H9 (cell line): ENCODE measurements at regions not wholly inside any gene's neighbourhood (a gene's known extent, or its start where the extent isn't known, plus 50 kb on each side); places are given as distances from the start of the nearest gene placed in this dataset.

Experiments used
- DNase-seq: peaks from one replicate; pipeline ENCODE4 v3.0.0-alpha.2; 2017
- H2AFZ ChIP-seq: one replicate; pipeline ENCODE4 v1.6.1; 2013; ENCODE audit warnings: mild to moderate bottlenecking, low read length, control low read depth, moderate library complexity
- H2AK5ac ChIP-seq: 2 replicates; pipeline ENCODE4 v1.6.1; 2013; ENCODE audit warnings: low read length, control low read depth, mixed read lengths; ENCODE audit not compliant: insufficient read length
- H2BK120ac ChIP-seq: one replicate; pipeline ENCODE4 v1.6.1; 2013; ENCODE audit warnings: low read depth, mild to moderate bottlenecking, low read length, control low read depth, inconsistent platforms; ENCODE audit not compliant: poor library complexity, severe bottlenecking
- H2BK12ac ChIP-seq: 2 replicates; pipeline ENCODE4 v1.6.1; 2013; ENCODE audit warnings: low read length, control low read depth, mixed read lengths, low read depth; ENCODE audit not compliant: insufficient read length
- H2BK15ac ChIP-seq: 2 replicates; pipeline ENCODE4 v1.6.1; 2013; ENCODE audit warnings: low read depth, low read length, control low read depth
- H2BK20ac ChIP-seq: one replicate; pipeline ENCODE4 v1.6.1; 2013; ENCODE audit warnings: low read depth, mild to moderate bottlenecking, low read length, control low read depth, inconsistent platforms; ENCODE audit not compliant: poor library complexity, severe bottlenecking
- H2BK5ac ChIP-seq: 2 replicates; pipeline ENCODE4 v1.6.1; 2013; ENCODE audit warnings: low read length, control low read depth, mixed read lengths; ENCODE audit not compliant: insufficient read length
- H3K14ac ChIP-seq: 2 replicates; pipeline ENCODE4 v1.6.1; 2013; ENCODE audit warnings: low read length, control low read depth; ENCODE audit not compliant: insufficient read depth
- H3K18ac ChIP-seq: 2 replicates; pipeline ENCODE4 v1.6.1; 2013; ENCODE audit warnings: low read depth, mild to moderate bottlenecking, mixed read lengths, low read length, control low read depth; ENCODE audit not compliant: insufficient read length
- H3K23ac ChIP-seq: 2 replicates; pipeline ENCODE4 v1.6.1; 2013; ENCODE audit warnings: low read length, control low read depth, mixed read lengths, low read depth; ENCODE audit not compliant: insufficient read length
- H3K23me2 ChIP-seq: 2 replicates; pipeline ENCODE4 v1.6.1; 2013; ENCODE audit warnings: low read depth, mild to moderate bottlenecking, mixed read lengths, low read length, control low read depth; ENCODE audit not compliant: insufficient read length, poor library complexity, severe bottlenecking
- H3K27ac ChIP-seq: 2 replicates; pipeline ENCODE4 v1.5.1; 2013; ENCODE audit warnings: low read length, control low read depth, mixed read lengths, low read depth; ENCODE audit not compliant: insufficient read length
- H3K27me3 ChIP-seq: 2 replicates; pipeline ENCODE4 v1.6.1; 2013; ENCODE audit warnings: low read length, control low read depth, inconsistent platforms; ENCODE audit not compliant: insufficient read depth
- H3K4ac ChIP-seq: 2 replicates; pipeline ENCODE4 v1.6.1; 2013; ENCODE audit warnings: low read depth, mild to moderate bottlenecking, control low read depth, inconsistent platforms, low read length, moderate library complexity
- H3K4me1 ChIP-seq: 2 replicates; pipeline ENCODE4 v1.6.1; 2013; ENCODE audit warnings: low read length, control low read depth, inconsistent platforms; ENCODE audit not compliant: insufficient read depth
- H3K4me2 ChIP-seq: 2 replicates; pipeline ENCODE4 v1.6.1; 2013; ENCODE audit warnings: low read length, control low read depth, mixed read lengths; ENCODE audit not compliant: insufficient read length, insufficient read depth
- H3K56ac ChIP-seq: 2 replicates; pipeline ENCODE4 v1.6.1; 2013; ENCODE audit warnings: low read depth, mild to moderate bottlenecking, mixed read lengths, low read length, control low read depth; ENCODE audit not compliant: insufficient read length
- H3K79me1 ChIP-seq: 2 replicates; pipeline ENCODE4 v1.6.1; 2013; ENCODE audit warnings: low read depth, mild to moderate bottlenecking, moderate library complexity, low read length, control low read depth, inconsistent platforms; ENCODE audit not compliant: insufficient read depth, poor library complexity, severe bottlenecking
- H3K79me2 ChIP-seq: 2 replicates; pipeline ENCODE4 v1.6.1; 2013; ENCODE audit warnings: low read length, control low read depth, inconsistent platforms; ENCODE audit not compliant: insufficient read depth
- H3K9ac ChIP-seq: 2 replicates; pipeline ENCODE4 v1.6.1; 2013; ENCODE audit warnings: low read length, control low read depth, mixed read lengths; ENCODE audit not compliant: insufficient read length; ENCODE audit errors: extremely low read depth
- H3K9me3 ChIP-seq: one replicate; pipeline ENCODE4 v1.6.1; 2013; ENCODE audit warnings: low read depth, low read length, inconsistent platforms; ENCODE audit not compliant: control insufficient read depth
- H3T11ph ChIP-seq: one replicate; pipeline ENCODE4 v1.6.1; 2013; ENCODE audit warnings: mild to moderate bottlenecking, low read length, control low read depth, inconsistent platforms
- H4K20me1 ChIP-seq: one replicate; pipeline ENCODE4 v1.6.1; 2013; ENCODE audit not compliant: control insufficient read depth, insufficient read length, insufficient read depth
- H4K5ac ChIP-seq: 2 replicates; pipeline ENCODE4 v1.6.1; 2013; ENCODE audit warnings: low read depth, mild to moderate bottlenecking, mixed read lengths, low read length, control low read depth; ENCODE audit not compliant: insufficient read length
- H4K8ac ChIP-seq: replicated peaks from 2 replicates; pipeline ENCODE4 v1.6.1; 2013; ENCODE audit warnings: low read length, control low read depth, mixed read lengths, low read depth; ENCODE audit not compliant: insufficient read length
- H4K91ac ChIP-seq: 2 replicates; pipeline ENCODE4 v1.6.1; 2013; ENCODE audit warnings: low read depth, mild to moderate bottlenecking, moderate library complexity, mixed read lengths, low read length, control low read depth; ENCODE audit not compliant: insufficient read length
- H3K27ac Mint-ChIP-seq, 3 experiments: 2 replicates in 2 of 3; 3 replicates in 1 of 3; pipeline ENCODE4 v1.8.0; 2020 to 2021; ENCODE audit warnings: mixed read lengths in 3 of 3, mild to moderate bottlenecking in 1 of 3, moderate library complexity in 1 of 3
- H3K27me3 Mint-ChIP-seq: 2 replicates; pipeline ENCODE4 v1.8.0; 2021; ENCODE audit warnings: low read depth, mild to moderate bottlenecking, moderate library complexity, mixed read lengths
- H3K36me3 Mint-ChIP-seq, 3 experiments: 2 replicates in 2 of 3; 3 replicates in 1 of 3; pipeline ENCODE4 v1.8.0; 2020 to 2021; ENCODE audit warnings: low read depth in 3 of 3, mixed read lengths in 3 of 3; ENCODE audit not compliant: insufficient read depth in 1 of 3
- H3K4me1 Mint-ChIP-seq, 2 experiments: 2 replicates each; pipeline ENCODE4 v1.8.0; 2020; ENCODE audit warnings: mixed read lengths in 2 of 2
- H3K4me3 Mint-ChIP-seq, 2 experiments: 2 replicates in 1 of 2; 3 replicates in 1 of 2; pipeline ENCODE4 v1.8.0; 2020 to 2021; ENCODE audit warnings: mild to moderate bottlenecking in 2 of 2, mixed read lengths in 2 of 2, moderate library complexity in 1 of 2
- H3K9me3 Mint-ChIP-seq, 2 experiments: 2 replicates in 1 of 2; 3 replicates in 1 of 2; pipeline ENCODE4 v1.8.0; 2020; ENCODE audit warnings: mild to moderate bottlenecking in 2 of 2, mixed read lengths in 2 of 2, moderate library complexity in 1 of 2
- WGBS: extraction: QIAGEN DNeasy Blood & Tissue Kit; methylation state at CpG from one replicate; pipeline ENCODE4 v1.1.7; 2013; ENCODE audit warnings: missing lambda C conversion rate, low lambda C conversion rate, mixed read lengths; ENCODE audit not compliant: insufficient read length; ENCODE audit errors: extremely low coverage; 5-methylcytosine and 5-hydroxymethylcytosine counted together
- TF ChIP-seq, protein P1 (sequence below): fragments of 200-600 bp; sonication (generic); conservative IDR thresholded peaks from 3 replicates; pipeline ENCODE4 v1.8.0; 2021; ENCODE audit warnings: antibody characterized with exemption, mild to moderate bottlenecking

DNA sequence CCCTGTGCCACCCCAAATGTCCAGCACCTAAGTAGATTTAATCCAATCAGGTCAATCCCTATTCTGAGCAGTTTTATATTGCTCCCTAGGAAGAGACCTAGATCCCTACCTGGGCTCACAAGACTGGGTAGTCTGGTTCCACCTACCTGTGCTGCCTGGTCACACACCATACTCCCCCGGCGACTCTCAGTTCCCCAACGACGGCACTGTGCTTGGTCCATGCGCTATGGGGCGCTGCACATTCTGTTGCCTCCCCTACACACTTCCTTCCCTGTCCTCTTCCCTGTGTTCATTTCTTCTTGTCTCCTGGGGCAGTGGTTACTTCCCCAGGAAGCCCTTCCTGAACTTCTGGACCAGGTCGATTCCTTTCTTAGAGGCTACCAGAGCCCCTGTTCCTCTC lies 109.9 kb upstream of the IL12B start:
- Histone ChIP-seq H3K9me3 (no peaks in the 10 kb centered on the region), H2AK5ac (no peak overlapping the region), H4K8ac (no peak overlapping the region), H2BK12ac (no peak overlapping the region), H3K4ac (no peak overlapping the region), H3K14ac (no peak overlapping the region), H2BK20ac (no peak overlapping the region), H3K4me1 (no peaks in the 10 kb centered on the region), H4K20me1 (no peaks in the 10 kb centered on the region), H2BK5ac (no peak overlapping the region), H3K27me3 (no peaks in the 10 kb centered on the region), H3K56ac (no peak overlapping the region), H3K23me2 (no peaks in the 10 kb centered on the region), H3K27ac (no peak overlapping the region), H3K9ac (no peak overlapping the region), H4K91ac (no peak overlapping the region), H3T11ph (no peak overlapping the region), H3K79me2 (no peaks in the 10 kb centered on the region), H2BK15ac (no peak overlapping the region), H2AFZ (no peak overlapping the region), H3K79me1 (no peaks in the 10 kb centered on the region), H3K4me2 (no peak overlapping the region), H2BK120ac (no peak overlapping the region), H3K18ac (no peak overlapping the region), H4K5ac (no peak overlapping the region), H3K23ac (no peak overlapping the region)
- Mint-ChIP-seq H3K9me3 (no peaks in the 10 kb centered on the region), H3K27me3 (peaks cover 3% of the 10 kb centered on the region; the same call in 1 of the 2 replicates), H3K4me3 (no peak overlapping the region), H3K4me1 (peaks cover 12 to 21% of the 10 kb centered on the region in 2 experiments), H3K36me3 (no peaks in the 10 kb centered on the region; a peak in 1 of 7 replicates), H3K27ac (no peak overlapping the region)
- TF ChIP-seq, protein P1, sequence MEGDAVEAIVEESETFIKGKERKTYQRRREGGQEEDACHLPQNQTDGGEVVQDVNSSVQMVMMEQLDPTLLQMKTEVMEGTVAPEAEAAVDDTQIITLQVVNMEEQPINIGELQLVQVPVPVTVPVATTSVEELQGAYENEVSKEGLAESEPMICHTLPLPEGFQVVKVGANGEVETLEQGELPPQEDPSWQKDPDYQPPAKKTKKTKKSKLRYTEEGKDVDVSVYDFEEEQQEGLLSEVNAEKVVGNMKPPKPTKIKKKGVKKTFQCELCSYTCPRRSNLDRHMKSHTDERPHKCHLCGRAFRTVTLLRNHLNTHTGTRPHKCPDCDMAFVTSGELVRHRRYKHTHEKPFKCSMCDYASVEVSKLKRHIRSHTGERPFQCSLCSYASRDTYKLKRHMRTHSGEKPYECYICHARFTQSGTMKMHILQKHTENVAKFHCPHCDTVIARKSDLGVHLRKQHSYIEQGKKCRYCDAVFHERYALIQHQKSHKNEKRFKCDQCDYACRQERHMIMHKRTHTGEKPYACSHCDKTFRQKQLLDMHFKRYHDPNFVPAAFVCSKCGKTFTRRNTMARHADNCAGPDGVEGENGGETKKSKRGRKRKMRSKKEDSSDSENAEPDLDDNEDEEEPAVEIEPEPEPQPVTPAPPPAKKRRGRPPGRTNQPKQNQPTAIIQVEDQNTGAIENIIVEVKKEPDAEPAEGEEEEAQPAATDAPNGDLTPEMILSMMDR: 0 out of 3 replicates have a peak, but pooled peaks have one; percentile 19
- WGBS: no CpG with 5 or more reads among the region's 7 CpGs
- DNase-seq: peak; percentile 31
